ENCODE measurements at regions not wholly inside any gene's neighbourhood (a gene's known extent, or its start where the extent isn't known, plus 50 kb on each side); places are given as distances from the start of the nearest gene placed in this dataset.

- no peak for TF ChIP-seq CTCF (IDR thresholded peaks at IDR 0.05; ENCODE audit: insufficient read depth, low read depth, low read length)
- H3K27me3 ChIP-seq (ENCODE audit: control insufficient read depth, insufficient read depth, low read length), result no peaks in the 10 kb centered on the region
- CTCF ChIA-PET, result no interaction called here
- H3K36me3 ChIP-seq (ENCODE audit: control insufficient read depth, insufficient read depth, low read length), result no peaks in the 10 kb centered on the region
- POLR2A ChIA-PET, result no interaction called here
- no peak overlapping the region for H3K4me3 ChIP-seq (ENCODE audit: low read depth, low read length)
- no peak for DNase-seq (ENCODE audit: low read depth)
Observed at GRCh38 chr11:109304159-109304558, 117.8 kb upstream of the C11orf87 start.

DNA sequence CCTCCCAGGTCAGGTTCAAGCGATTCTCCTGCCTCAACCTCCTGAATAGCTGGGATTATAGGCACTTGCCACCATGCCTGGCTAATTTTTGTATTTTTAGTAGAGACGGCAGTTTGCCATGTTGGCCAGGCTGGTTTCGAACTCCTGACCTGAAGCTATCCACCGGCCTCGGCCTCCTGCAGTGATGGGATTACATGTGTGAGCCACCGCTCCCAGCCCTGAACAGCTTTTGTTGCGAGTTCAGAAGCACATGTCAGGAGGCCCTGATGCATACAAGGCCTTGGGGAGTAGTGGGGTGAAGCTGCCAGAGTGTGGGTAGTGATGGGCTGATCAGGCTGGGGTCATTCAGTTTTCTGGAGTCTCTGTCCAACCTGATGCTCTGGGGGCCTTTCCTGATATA lies 117.0 kb upstream of the C11orf87 start:
- no peak for TF ChIP-seq CTCF (IDR thresholded peaks at IDR 0.05; ENCODE audit: insufficient read depth, low read depth, low read length)
- CTCF ChIA-PET, result interaction anchor here (0.6 kb wide), 1 partner anchor 36 kb away, joined by 3 read pairs; no protein-coding TSS in a partner anchor

GRCh38 chr11:109306322-109306721 lies 115.7 kb upstream of the C11orf87 start:
- POLR2A ChIA-PET, result no interaction called here
- CTCF ChIA-PET, result no interaction called here
- no peak for DNase-seq (ENCODE audit: low read depth)
- H3K27me3 ChIP-seq (ENCODE audit: control insufficient read depth, insufficient read depth, low read length), result no peaks in the 10 kb centered on the region
- no peak overlapping the region for H3K4me3 ChIP-seq (ENCODE audit: low read depth, low read length)
- TF ChIP-seq CTCF (IDR thresholded peaks at IDR 0.05; ENCODE audit: insufficient read depth, low read depth, low read length), result no peak
- no peaks in the 10 kb centered on the region for H3K36me3 ChIP-seq (ENCODE audit: control insufficient read depth, insufficient read depth, low read length)

More for the DNA sequence above, 117.0 kb upstream of the C11orf87 start:
- POLR2A ChIA-PET, result no interaction called here
- no peak for DNase-seq (ENCODE audit: low read depth)
- no peaks in the 10 kb centered on the region for H3K27me3 ChIP-seq (ENCODE audit: control insufficient read depth, insufficient read depth, low read length)
- H3K36me3 ChIP-seq (ENCODE audit: control insufficient read depth, insufficient read depth, low read length), result no peaks in the 10 kb centered on the region
- no peak overlapping the region for H3K4me3 ChIP-seq (ENCODE audit: low read depth, low read length)

GRCh38 chr11:109307366-109307765 lies 114.6 kb upstream of the C11orf87 start:
- Histone ChIP-seq H3K27me3 (ENCODE audit: control insufficient read depth, insufficient read depth, low read length) (no peaks in the 10 kb centered on the region), H3K4me3 (ENCODE audit: low read depth, low read length) (no peak overlapping the region), H3K36me3 (ENCODE audit: control insufficient read depth, insufficient read depth, low read length) (no peaks in the 10 kb centered on the region)
- ChIA-PET CTCF (no interaction called here), POLR2A (no interaction called here)
- DNase-seq (ENCODE audit: low read depth), result no peak
- no peak for TF ChIP-seq CTCF (IDR thresholded peaks at IDR 0.05; ENCODE audit: insufficient read depth, low read depth, low read length)

GRCh38 chr11:109308551-109308950 lies 113.4 kb upstream of the C11orf87 start:
- no peak for DNase-seq (ENCODE audit: low read depth)
- ChIA-PET POLR2A (no interaction called here), CTCF (interaction anchor here (0.7 kb wide), 1 partner anchor 478 kb away, joined by 3 read pairs; no protein-coding TSS in a partner anchor)
- Histone ChIP-seq H3K4me3 (ENCODE audit: low read depth, low read length) (no peak overlapping the region), H3K27me3 (ENCODE audit: control insufficient read depth, insufficient read depth, low read length) (no peaks in the 10 kb centered on the region), H3K36me3 (ENCODE audit: control insufficient read depth, insufficient read depth, low read length) (no peaks in the 10 kb centered on the region)
- TF ChIP-seq CTCF (IDR thresholded peaks at IDR 0.05; ENCODE audit: insufficient read depth, low read depth, low read length), result no peak

Measured in BJ (cell line).